ENCODE measurements at regions not wholly inside any gene's neighbourhood (a gene's known extent, or its start where the extent isn't known, plus 50 kb on each side); places are given as distances from the start of the nearest gene placed in this dataset.
"Not testable (repeated sequence)": the region's sequence is repeated elsewhere in the genome, so short reads cannot be mapped to it uniquely, and the experiment has no call there.

DNA sequence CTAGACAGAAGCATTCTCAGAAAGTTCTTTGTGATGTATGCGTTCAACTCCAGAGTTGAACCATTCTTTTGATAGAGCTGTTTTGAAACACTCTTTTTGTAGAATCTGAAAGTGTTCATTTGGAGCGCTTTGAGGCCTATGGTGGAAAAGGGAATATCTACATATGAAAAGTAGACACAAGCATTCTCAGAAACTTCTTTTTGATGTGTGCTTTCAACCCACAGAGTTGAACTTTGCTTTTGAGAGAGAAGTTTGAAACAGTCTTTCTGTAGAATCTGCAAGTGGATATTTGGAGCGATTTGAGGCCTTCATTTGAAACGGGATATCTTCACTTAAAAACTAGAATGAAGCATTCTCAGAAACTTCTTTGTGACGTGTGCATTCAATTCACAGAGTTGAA is 582.6 kb upstream of the ZNF337 start:
- H3K4me3 ChIP-seq (ENCODE audit: low read depth, low read length) = no peak overlapping the region
- TF ChIP-seq, protein P1, sequence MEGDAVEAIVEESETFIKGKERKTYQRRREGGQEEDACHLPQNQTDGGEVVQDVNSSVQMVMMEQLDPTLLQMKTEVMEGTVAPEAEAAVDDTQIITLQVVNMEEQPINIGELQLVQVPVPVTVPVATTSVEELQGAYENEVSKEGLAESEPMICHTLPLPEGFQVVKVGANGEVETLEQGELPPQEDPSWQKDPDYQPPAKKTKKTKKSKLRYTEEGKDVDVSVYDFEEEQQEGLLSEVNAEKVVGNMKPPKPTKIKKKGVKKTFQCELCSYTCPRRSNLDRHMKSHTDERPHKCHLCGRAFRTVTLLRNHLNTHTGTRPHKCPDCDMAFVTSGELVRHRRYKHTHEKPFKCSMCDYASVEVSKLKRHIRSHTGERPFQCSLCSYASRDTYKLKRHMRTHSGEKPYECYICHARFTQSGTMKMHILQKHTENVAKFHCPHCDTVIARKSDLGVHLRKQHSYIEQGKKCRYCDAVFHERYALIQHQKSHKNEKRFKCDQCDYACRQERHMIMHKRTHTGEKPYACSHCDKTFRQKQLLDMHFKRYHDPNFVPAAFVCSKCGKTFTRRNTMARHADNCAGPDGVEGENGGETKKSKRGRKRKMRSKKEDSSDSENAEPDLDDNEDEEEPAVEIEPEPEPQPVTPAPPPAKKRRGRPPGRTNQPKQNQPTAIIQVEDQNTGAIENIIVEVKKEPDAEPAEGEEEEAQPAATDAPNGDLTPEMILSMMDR (conservative IDR thresholded peaks at IDR 0.05; ENCODE audit: low read depth, low read length) = no peak
- no peak for DNase-seq (ENCODE audit: low read depth)

- no peak overlapping the region for H3K4me3 ChIP-seq (ENCODE audit: low read depth, low read length)
- TF ChIP-seq, protein P1 (conservative IDR thresholded peaks at IDR 0.05; ENCODE audit: low read depth, low read length) = no peak
- no peak for DNase-seq (ENCODE audit: low read depth)
Observed at GRCh38 chr20:26277339-26277738, 580.7 kb upstream of the ZNF337 start.

GRCh38 chr20:26276554-26277210 is 580.0 kb upstream of the ZNF337 start:
- no peak for DNase-seq (ENCODE audit: low read depth)
- no peak overlapping the region for H3K4me3 ChIP-seq (ENCODE audit: low read depth, low read length)
- TF ChIP-seq, protein P1 (conservative IDR thresholded peaks at IDR 0.05; ENCODE audit: low read depth, low read length) = no peak

GRCh38 chr20:26268762-26269161 is 572.1 kb upstream of the ZNF337 start:
- not testable (repeated sequence) for DNase-seq (ENCODE audit: low read depth)

GRCh38 chr20:26260925-26261324 is 564.3 kb upstream of the ZNF337 start:
- not testable (repeated sequence) for DNase-seq (ENCODE audit: low read depth)

More at GRCh38 chr20:26268762-26269161, 572.1 kb upstream of the ZNF337 start:
- not testable (repeated sequence) for H3K4me3 ChIP-seq (ENCODE audit: low read depth, low read length)

DNA sequence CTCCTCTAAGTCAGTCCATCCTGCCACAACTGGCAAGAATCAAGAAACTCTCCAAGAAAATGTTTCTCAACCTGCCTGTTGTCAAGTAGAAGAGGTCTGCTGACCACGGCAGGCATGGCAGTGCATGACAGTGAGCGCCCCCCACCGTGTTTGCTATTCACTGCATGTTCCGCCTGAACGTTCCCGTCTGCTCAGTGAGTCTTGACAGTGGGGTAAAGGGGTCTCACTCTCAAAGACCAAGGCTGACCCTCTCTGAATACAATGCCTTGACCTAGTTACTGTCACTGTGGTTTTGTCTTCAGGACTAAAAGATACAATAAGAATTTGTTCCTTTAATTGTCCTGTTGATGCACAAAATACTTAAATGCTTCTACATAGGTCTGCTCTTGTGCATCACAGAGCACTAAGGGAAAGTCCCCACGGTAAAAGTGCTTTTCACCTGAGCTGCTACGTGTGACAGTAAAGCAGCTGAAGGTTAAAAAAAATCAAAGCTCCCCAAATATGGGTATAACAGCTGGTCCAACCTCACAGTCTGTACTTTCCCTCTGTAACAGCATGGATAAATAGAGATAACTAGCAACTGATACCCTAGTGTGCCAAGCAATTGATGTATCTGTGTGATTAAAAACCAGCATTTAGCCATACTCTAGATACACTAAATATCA is 555.8 kb upstream of the ZNF337 start:
- not testable (repeated sequence) for H3K4me3 ChIP-seq (ENCODE audit: low read depth, low read length); DNase-seq (ENCODE audit: low read depth)

More at GRCh38 chr20:26260925-26261324, 564.3 kb upstream of the ZNF337 start:
- not testable (repeated sequence) for H3K4me3 ChIP-seq (ENCODE audit: low read depth, low read length)

GRCh38 chr20:26251376-26251775 is 554.7 kb upstream of the ZNF337 start:
- not testable (repeated sequence) for H3K4me3 ChIP-seq (ENCODE audit: low read depth, low read length); DNase-seq (ENCODE audit: low read depth)

- DNase-seq (ENCODE audit: low read depth) = not testable (repeated sequence)
Observed at GRCh38 chr20:26250249-26251114, 553.8 kb upstream of the ZNF337 start.

GRCh38 chr20:26243731-26244130 is 547.1 kb upstream of the ZNF337 start:
- no peak for DNase-seq (ENCODE audit: low read depth)
- TF ChIP-seq, protein P1 (conservative IDR thresholded peaks at IDR 0.05; ENCODE audit: low read depth, low read length) = no peak
- no peak overlapping the region for H3K4me3 ChIP-seq (ENCODE audit: low read depth, low read length)

More at GRCh38 chr20:26250249-26251114, 553.8 kb upstream of the ZNF337 start:
- not testable (repeated sequence) for H3K4me3 ChIP-seq (ENCODE audit: low read depth, low read length)

GRCh38 chr20:26220609-26221008 is 524.0 kb upstream of the ZNF337 start:
- not testable (repeated sequence) for H3K4me3 ChIP-seq (ENCODE audit: low read depth, low read length); DNase-seq (ENCODE audit: low read depth)

- DNase-seq (ENCODE audit: low read depth); H3K4me3 ChIP-seq (ENCODE audit: low read depth, low read length): not testable (repeated sequence)
Observed at GRCh38 chr20:26219546-26219945, 522.9 kb upstream of the ZNF337 start.
